GM12878 (cell line): ENCODE measurements at regions not wholly inside any gene's neighbourhood (a gene's known extent, or its start where the extent isn't known, plus 50 kb on each side); places are given as distances from the start of the nearest gene placed in this dataset.
"Not testable (repeated sequence)": the region's sequence is repeated elsewhere in the genome, so short reads cannot be mapped to it uniquely, and the experiment has no call there.

ENCODE experiments used
- ASH2L ChIP-seq: fragments of 300-600, 200-600 bp; sonication (generic); IDR thresholded peaks from 2 replicates; pipeline ENCODE4 v1.6.1; 2017; ENCODE audit warnings: low read depth, mild to moderate bottlenecking, borderline replicate concordance
- CHD1 ChIP-seq: IDR thresholded peaks from 2 replicates; pipeline ENCODE4 v1.6.1; 2012; ENCODE audit warnings: low read depth, low read length, improper control_type of control experiment
- CTCF ChIP-seq, 3 experiments: IDR thresholded peaks in 2 of 3; conservative IDR thresholded peaks in 1 of 3; 2 replicates each; pipeline ENCODE4 v1.5.1; 2011; ENCODE audit warnings: low read depth in 3 of 3, low read length in 3 of 3, mild to moderate bottlenecking in 3 of 3, control low read depth in 2 of 3, moderate library complexity in 2 of 3, inconsistent platforms in 1 of 3, mixed read lengths in 1 of 3; ENCODE audit not compliant: control insufficient read depth in 2 of 3, insufficient read depth in 1 of 3; ENCODE audit errors: extremely low read depth in 1 of 3
- NRF1 ChIP-seq: conservative IDR thresholded peaks from 2 replicates; pipeline ENCODE4 v1.6.1; 2011; ENCODE audit warnings: mild to moderate bottlenecking, low read depth, low read length, improper control_type of control experiment
- RAD21 ChIP-seq: IDR thresholded peaks from 2 replicates; pipeline ENCODE4 v1.6.1; 2011; ENCODE audit warnings: mild to moderate bottlenecking, low read depth, low read length, moderate library complexity; ENCODE audit not compliant: insufficient read depth
- TAF1 ChIP-seq: IDR thresholded peaks from 2 replicates; pipeline ENCODE4 v1.6.1; 2011; ENCODE audit warnings: mild to moderate bottlenecking, low read depth, low read length, borderline replicate concordance
- ZBTB11 ChIP-seq: fragments of 450-650 bp; formaldehyde crosslinking; IDR thresholded peaks from 2 replicates; pipeline ENCODE4 v1.5.0; 2022; ENCODE audit warnings: mild to moderate bottlenecking, missing genetic modification characterization
- ZBTB4 ChIP-seq: fragments of 450-650 bp; formaldehyde crosslinking; IDR thresholded peaks from 2 replicates; pipeline ENCODE4 v1.4.0; 2022; ENCODE audit warnings: mild to moderate bottlenecking, moderate library complexity
- ZNF217 ChIP-seq: fragments of 450-650 bp; IDR thresholded peaks from 2 replicates; pipeline ENCODE4 v1.6.1; 2017; ENCODE audit warnings: antibody characterized with exemption, mild to moderate bottlenecking

GRCh38 chr16:31988595-31989581, 115.3 kb downstream of the ZNF267 start:
- TF ChIP-seq RAD21; CTCF (IDR thresholded peaks at IDR 0.05 in 2 of 3, conservative IDR thresholded peaks at IDR 0.05 in 1 of 3; ENCODE audit: control insufficient read depth in 2 of 3, extremely low read depth in 1 of 3, insufficient read depth in 1 of 3, low read depth in 3 of 3, low read length in 3 of 3); ASH2L; ZBTB11 (CRISPR knock-in tag); CHD1; TAF1; ZBTB4 (CRISPR knock-in tag); NRF1; ZNF217: not testable (repeated sequence)
